Upper lobe of left lung (tissue), 6 donors: ENCODE measurements at regions not wholly inside any gene's neighbourhood (a gene's known extent, or its start where the extent isn't known, plus 50 kb on each side); places are given as distances from the start of the nearest gene placed in this dataset.

Source experiments
- ATAC-seq, 2 donors: fragments of 200-7000 bp; cut with Tn5 transposase; one replicate each; pipeline ENCODE4 v1.9.1; 2022; ENCODE audit warnings: mild to moderate bottlenecking in 2 of 2, moderate library complexity in 2 of 2; ENCODE audit not compliant: low FRiP score in 2 of 2
- DNase-seq, 2 donors: peaks; one replicate each; pipeline ENCODE4 v3.0.0-alpha.2; 2019 to 2020
- H3K27ac ChIP-seq, 4 donors: fragments of 200-600 bp; sonication (generic); one replicate each; pipeline ENCODE4 v1.5.1; 2016 to 2019
- H3K27me3 ChIP-seq, 4 donors: fragments of 200-600 bp; sonication (generic); one replicate each; pipeline ENCODE4 v1.5.1; 2017 to 2019
- H3K36me3 ChIP-seq, 4 donors: fragments of 200-600 bp; sonication (generic); one replicate each; pipeline ENCODE4 v1.5.1; 2016 to 2019
- H3K4me1 ChIP-seq, 4 donors: fragments of 200-600 bp; sonication (generic); one replicate each; pipeline ENCODE4 v1.5.1; 2018 to 2019
- H3K4me3 ChIP-seq, 4 donors: fragments of 200-600 bp; sonication (generic); one replicate each; pipeline ENCODE4 v1.5.1; 2017 to 2019; ENCODE audit warnings: mild to moderate bottlenecking in 2 of 4, moderate library complexity in 1 of 4
- H3K9me3 ChIP-seq, 4 donors: fragments of 200-600 bp; sonication (generic); one replicate each; pipeline ENCODE4 v1.5.1; 2018 to 2019
- EP300 ChIP-seq, 4 donors: sonication (generic); formaldehyde crosslinking; IDR thresholded peaks; one replicate each; pipeline ENCODE4 v1.5.1; 2017; ENCODE audit warnings: antibody characterized with exemption in 4 of 4, control low read depth in 2 of 4
- POLR2A ChIP-seq, 4 donors: fragments of 450-650 bp; IDR thresholded peaks; one replicate each; pipeline ENCODE4 v1.5.1; 2016 to 2017; ENCODE audit warnings: antibody characterized with exemption in 4 of 4, mild to moderate bottlenecking in 2 of 4
- POLR2AphosphoS5 ChIP-seq, 2 donors: sonication (generic); formaldehyde crosslinking; IDR thresholded peaks; one replicate each; pipeline ENCODE4 v1.5.1; 2017; ENCODE audit warnings: antibody characterized with exemption in 2 of 2
- WGBS, 2 donors: methylation state at CpG; one replicate each; pipeline ENCODE4 v1.1.5; 2017 to 2018; 5-methylcytosine and 5-hydroxymethylcytosine counted together
- TF ChIP-seq, protein P1 (sequence below), 6 experiments: fragments of 450-650 bp in 4 of 6; fragments of 200-600 bp in 2 of 6; sonication (generic) in 2 of 6; IDR thresholded peaks; one replicate each; pipeline ENCODE4 v1.5.1; 2016 to 2019; ENCODE audit warnings: antibody characterized with exemption in 6 of 6
- donor health status: DM: no; HTN: no; CAD: no; lungs with moderate emphysema.
- donor health status: DM: no; HTN: yes; CAD: no; lungs with severe emphysema.

DNA sequence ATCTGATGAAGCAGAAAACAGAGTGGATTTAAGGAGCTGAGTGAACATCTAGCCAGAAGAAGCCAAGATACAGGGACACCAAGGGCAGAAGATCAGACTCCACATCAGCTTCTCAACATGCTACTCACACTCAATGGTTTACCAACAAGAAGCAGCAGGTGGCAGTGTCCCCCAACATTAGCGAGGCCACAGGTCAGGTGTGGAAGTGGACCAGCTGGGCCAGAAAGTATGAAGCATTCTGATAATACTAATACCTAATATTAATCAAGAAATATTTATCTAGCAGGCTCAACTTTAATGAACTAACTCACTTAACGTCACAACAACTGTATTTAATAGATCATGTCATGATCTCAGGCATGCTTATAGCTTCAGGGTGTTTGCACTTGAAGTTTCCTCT, 73.4 kb upstream of the TTC29 start:
- H3K27ac ChIP-seq = no peak overlapping the region
- ATAC-seq (peak in 1 of 2 donors; percentile 83), DNase-seq (peak in 1 of 2 donors; percentile 69)
- H3K27me3 ChIP-seq = no peaks in the 10 kb centered on the region
- WGBS, 2 donors = 57 to 70% methylated on average over 2 of the region's 2 CpGs
- H3K4me1 ChIP-seq = peaks cover 0 to 3% (median 0%) of the 10 kb centered on the region in 4 donors
- H3K4me3 ChIP-seq = no peak overlapping the region
- TF ChIP-seq, protein P1, sequence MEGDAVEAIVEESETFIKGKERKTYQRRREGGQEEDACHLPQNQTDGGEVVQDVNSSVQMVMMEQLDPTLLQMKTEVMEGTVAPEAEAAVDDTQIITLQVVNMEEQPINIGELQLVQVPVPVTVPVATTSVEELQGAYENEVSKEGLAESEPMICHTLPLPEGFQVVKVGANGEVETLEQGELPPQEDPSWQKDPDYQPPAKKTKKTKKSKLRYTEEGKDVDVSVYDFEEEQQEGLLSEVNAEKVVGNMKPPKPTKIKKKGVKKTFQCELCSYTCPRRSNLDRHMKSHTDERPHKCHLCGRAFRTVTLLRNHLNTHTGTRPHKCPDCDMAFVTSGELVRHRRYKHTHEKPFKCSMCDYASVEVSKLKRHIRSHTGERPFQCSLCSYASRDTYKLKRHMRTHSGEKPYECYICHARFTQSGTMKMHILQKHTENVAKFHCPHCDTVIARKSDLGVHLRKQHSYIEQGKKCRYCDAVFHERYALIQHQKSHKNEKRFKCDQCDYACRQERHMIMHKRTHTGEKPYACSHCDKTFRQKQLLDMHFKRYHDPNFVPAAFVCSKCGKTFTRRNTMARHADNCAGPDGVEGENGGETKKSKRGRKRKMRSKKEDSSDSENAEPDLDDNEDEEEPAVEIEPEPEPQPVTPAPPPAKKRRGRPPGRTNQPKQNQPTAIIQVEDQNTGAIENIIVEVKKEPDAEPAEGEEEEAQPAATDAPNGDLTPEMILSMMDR (IDR thresholded peaks at IDR 0.05) = peak; percentile 10 to 75 (median 43)
- no peak for TF ChIP-seq POLR2AphosphoS5 (IDR thresholded peaks at IDR 0.05)
- no peaks in the 10 kb centered on the region for H3K9me3 ChIP-seq
- no peaks in the 10 kb centered on the region for H3K36me3 ChIP-seq

DNA sequence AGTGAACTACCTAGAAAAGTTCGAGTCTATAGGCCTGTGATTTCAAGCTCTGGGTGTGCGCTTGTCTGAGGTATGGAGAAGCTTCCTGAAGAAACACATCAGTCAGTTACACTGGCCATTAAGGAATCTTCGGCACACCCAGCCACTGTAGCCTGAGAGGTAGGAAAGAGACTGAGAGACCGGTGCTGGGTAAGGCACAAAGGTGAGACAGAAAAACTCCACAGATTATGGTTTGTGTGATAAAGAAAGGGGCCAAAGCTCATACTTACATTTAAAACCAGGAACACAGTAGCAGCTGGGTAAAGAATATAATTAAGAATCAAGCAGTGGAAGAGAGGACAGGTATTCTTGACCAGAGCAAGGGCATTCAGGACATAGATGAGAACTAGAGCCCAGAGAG, 74.8 kb upstream of the TTC29 start:
- 91 to 97% methylated on average over 4 of the region's 4 CpGs for WGBS, 2 donors
- Histone ChIP-seq H3K9me3 (no peaks in the 10 kb centered on the region), H3K36me3 (no peaks in the 10 kb centered on the region), H3K27ac (no peak overlapping the region), H3K27me3 (no peaks in the 10 kb centered on the region), H3K4me1 (no peaks in the 10 kb centered on the region), H3K4me3 (no peak overlapping the region)
- ATAC-seq = no peak
- no peak for TF ChIP-seq POLR2AphosphoS5 (IDR thresholded peaks at IDR 0.05)
- no peak for TF ChIP-seq EP300 (IDR thresholded peaks at IDR 0.05)
- TF ChIP-seq, protein P1 (IDR thresholded peaks at IDR 0.05) = no peak
- no peak for TF ChIP-seq POLR2A (IDR thresholded peaks at IDR 0.05)
- DNase-seq = no peak

DNA sequence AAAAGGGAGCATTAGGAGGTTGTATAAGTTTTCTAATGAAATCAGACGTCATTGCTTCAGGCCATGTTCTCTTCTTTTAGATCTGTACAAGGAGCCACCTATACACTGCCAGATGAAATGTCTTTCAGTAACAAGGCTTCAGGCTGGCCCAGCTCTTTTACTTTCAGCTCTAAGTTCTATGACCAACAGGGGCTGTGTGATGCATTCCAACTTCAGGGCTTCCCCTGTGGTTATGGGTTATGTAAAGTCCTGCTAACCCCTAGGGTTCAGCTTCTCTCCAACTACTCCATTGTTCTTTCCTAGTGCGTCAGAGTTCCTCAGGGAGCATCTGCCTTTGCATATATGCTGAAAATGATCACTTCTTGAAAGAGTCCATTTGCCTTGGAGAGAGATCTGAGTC, 79.4 kb upstream of the TTC29 start:
- TF ChIP-seq POLR2A (IDR thresholded peaks at IDR 0.05) = no peak
- no peak for TF ChIP-seq EP300 (IDR thresholded peaks at IDR 0.05)
- TF ChIP-seq, protein P1 (IDR thresholded peaks at IDR 0.05) = no peak
- Histone ChIP-seq H3K4me3 (no peak overlapping the region), H3K27ac (no peak overlapping the region), H3K27me3 (no peaks in the 10 kb centered on the region), H3K36me3 (no peaks in the 10 kb centered on the region), H3K4me1 (no peaks in the 10 kb centered on the region), H3K9me3 (no peaks in the 10 kb centered on the region)
- WGBS, 2 donors = 90 to 96% methylated on average over 2 of the region's 2 CpGs
- DNase-seq (no peak), ATAC-seq (no peak)

DNA sequence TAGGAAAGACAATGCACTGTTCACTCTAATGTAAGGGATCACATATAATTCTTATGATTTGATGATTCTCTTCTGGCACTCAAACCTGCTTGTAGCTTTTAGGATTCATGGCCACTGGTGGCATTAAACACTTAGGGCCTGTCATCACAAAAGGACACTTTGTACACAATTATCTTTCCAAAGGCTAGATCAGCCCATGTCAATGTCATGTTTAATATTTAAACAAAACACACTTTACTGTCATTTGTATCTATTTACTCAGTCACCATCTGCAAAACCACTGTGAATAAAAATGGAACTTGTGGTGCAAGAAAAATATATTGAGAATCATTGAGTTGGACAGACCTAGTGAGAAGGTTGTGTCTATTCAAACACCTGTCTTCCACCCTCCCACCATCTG, 83.6 kb upstream of the TTC29 start:
- H3K9me3 ChIP-seq = no peaks in the 10 kb centered on the region
- DNase-seq (no peak), ATAC-seq (no peak)
- no peak overlapping the region for H3K4me3 ChIP-seq
- H3K27me3 ChIP-seq = no peaks in the 10 kb centered on the region
- no peak for TF ChIP-seq POLR2A (IDR thresholded peaks at IDR 0.05)
- TF ChIP-seq POLR2AphosphoS5 (IDR thresholded peaks at IDR 0.05) = no peak
- TF ChIP-seq, protein P1 (IDR thresholded peaks at IDR 0.05) = no peak
- TF ChIP-seq EP300 (IDR thresholded peaks at IDR 0.05) = no peak
- no peak overlapping the region for H3K27ac ChIP-seq
- no peaks in the 10 kb centered on the region for H3K36me3 ChIP-seq
- H3K4me1 ChIP-seq = no peaks in the 10 kb centered on the region

DNA sequence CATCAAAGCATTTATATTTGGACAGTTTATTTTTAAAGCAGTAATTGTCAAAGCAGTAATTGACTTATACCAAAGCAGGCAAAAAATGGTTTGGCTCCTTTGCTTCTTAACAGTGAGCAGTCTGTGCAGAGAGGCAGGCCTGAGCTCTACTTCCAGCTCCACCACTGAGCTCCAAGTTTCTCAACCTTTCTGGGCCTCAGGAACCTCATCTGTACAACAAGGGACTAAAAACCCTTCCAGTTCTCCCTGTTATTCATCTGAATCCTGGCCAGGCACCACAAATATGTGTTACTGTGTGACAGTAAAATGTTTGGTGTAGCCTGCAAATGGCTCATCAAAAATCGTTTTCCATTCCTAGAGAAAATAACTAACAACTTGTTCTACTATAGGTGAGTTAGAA, 88.7 kb upstream of the TTC29 start:
- H3K4me1 ChIP-seq = no peaks in the 10 kb centered on the region
- ATAC-seq = peak in 1 of 2 donors; percentile 41
- WGBS, 2 donors = 53 to 58% methylated on average over 1 of the region's 1 CpG
- H3K4me3 ChIP-seq = no peak overlapping the region
- H3K36me3 ChIP-seq = no peaks in the 10 kb centered on the region
- H3K9me3 ChIP-seq = no peaks in the 10 kb centered on the region
- no peak for DNase-seq
- no peak for TF ChIP-seq POLR2A (IDR thresholded peaks at IDR 0.05)
- TF ChIP-seq, protein P1 (IDR thresholded peaks at IDR 0.05) = no peak
- H3K27ac ChIP-seq = no peak overlapping the region
- H3K27me3 ChIP-seq = no peaks in the 10 kb centered on the region
